Cerebellar cortex (tissue), 1 donor: ENCODE measurements at regions not wholly inside any gene's neighbourhood (a gene's known extent, or its start where the extent isn't known, plus 50 kb on each side); places are given as distances from the start of the nearest gene placed in this dataset.
"Not testable (repeated sequence)": the region's sequence is repeated elsewhere in the genome, so short reads cannot be mapped to it uniquely, and the experiment has no call there.

Experiments
- DNase-seq: peaks from one replicate; pipeline ENCODE4 v3.0.0-alpha.2; 2015; ENCODE audit warnings: low spot score

DNA sequence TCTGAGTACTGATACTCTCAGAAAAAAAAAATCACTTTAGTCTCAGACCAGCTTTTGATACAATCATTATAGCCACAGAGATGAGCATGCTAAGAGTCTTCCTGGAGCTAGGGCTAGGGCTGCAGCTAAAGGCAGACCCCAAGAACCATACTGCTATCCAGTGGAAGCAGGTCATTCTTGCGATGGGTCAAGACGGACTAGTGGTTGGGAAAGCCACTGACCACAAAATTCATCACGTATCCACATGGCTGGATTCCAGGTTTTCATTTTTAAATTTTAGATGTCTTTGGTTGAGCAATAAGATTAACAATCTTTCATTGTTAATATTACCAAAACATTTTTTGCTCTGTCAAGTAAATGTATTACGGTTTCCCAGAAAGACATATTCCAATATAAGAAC lies 598.1 kb downstream of the DNAH5 start:
- DNase-seq, result no peak

DNA sequence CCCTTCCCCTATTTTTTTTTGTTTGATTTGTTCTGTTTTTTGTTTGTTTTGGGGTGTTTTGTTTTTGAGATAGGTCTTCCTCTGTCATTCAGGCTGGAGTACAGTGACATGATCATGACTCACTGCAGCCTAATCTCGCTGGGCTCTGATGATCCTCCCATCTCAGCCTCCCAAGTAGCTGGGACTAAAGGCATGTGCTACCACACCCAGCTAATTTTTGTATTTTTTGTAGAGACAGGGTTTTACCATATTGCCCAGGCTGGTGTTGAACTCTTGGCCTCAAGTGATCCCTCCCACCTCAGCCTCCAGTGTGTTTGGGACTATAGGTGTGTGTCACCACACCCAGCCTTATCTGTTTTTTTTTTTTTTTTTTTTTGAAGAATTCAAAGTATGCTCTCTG lies 605.4 kb downstream of the DNAH5 start:
- DNase-seq, result no peak

DNA sequence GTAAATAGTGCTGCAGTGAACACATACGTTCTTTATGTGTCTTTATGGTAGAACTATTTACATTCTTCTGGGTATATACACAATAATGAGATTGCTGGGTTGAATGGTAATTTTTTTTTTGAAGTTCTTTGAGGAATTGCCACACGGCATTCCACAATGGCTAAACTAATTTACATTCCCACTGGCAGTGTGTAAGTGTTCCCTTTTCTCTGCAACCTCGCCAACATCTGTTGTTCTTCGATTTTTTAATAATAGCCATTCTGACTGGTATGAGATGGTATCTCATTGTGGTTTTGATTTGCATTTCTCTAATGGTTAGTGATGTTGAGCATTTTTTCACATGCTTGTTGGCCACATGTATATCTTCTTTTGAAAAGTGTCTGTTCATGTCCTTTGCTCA lies 609.5 kb downstream of the DNAH5 start:
- not testable (repeated sequence) for DNase-seq

DNA sequence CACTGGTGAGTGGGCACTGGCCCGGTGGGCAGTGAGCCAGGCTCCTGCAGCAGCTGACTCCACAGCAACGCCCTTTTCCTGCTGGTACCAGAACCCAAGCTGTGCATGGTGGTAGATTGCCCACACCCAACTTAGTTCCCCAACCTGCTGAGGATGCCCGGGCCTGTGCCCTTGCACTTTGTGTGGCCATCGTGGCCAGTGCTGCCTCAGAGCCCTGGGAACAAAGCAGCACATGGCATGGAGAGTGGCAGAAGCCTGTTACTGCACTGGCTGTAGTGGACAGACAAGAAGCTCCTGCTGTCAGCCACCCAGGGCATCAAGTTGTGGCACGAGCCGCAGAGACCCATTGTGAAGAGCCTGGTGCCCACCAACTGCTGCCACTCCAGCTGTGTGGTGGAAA lies 612.9 kb downstream of the DNAH5 start:
- DNase-seq, result no peak

DNA sequence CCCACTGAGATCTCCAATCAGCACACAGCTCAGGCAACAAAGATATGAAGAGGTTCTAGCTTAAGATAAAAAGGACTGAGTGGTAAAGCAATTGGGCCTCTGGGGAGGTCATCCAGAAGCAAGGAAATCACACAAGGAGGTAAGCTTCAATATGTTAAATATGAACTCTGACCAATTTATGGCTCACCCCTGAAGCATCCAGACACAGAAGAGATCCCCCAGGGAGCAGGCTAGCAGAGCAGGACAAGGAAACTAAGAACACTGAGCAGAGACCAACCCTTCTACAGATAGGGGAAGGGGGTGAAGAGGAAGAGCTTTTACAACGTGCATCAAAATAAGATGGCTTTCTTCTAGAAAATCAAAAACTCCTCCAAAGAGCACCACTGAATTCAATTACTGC lies 616.2 kb downstream of the DNAH5 start:
- DNase-seq, result no peak

DNA sequence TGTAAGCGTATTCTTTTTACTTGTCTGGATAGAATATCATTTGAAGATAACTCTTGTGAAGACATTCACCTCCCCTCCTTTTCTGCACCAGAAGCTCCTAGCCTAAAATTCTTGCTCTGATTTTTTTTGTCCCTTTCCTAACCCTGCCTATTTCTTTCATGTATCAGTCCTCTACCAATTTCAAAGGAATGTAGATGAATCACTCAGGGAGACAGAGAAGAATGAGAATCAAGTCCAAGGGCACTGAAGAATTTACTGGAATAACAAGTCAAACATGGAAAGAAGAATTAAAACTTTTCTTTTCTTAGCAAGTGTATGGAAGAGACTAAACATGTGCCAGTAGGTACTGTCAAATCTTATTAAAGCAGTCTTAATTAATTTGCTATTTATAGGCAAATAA lies 618.7 kb downstream of the DNAH5 start:
- no peak for DNase-seq

DNA sequence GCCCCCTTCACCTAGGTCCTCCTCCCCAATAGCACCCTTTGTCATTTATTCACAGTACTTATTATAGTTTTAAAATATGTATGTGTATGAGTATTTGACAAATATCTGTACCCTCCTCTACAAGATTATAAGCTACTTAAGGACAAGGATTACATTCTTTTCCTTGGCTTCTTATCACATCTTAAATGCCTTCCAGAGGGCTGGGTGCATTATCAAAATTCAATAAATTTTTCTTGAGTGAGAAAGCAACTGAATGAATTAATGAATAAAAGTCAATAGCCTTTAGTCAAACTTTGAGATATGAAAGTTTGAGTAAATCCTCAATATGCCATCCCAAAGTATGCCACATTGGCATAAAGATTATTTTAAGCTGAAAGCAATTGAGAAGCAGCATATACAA lies 621.7 kb downstream of the DNAH5 start:
- no peak for DNase-seq

DNA sequence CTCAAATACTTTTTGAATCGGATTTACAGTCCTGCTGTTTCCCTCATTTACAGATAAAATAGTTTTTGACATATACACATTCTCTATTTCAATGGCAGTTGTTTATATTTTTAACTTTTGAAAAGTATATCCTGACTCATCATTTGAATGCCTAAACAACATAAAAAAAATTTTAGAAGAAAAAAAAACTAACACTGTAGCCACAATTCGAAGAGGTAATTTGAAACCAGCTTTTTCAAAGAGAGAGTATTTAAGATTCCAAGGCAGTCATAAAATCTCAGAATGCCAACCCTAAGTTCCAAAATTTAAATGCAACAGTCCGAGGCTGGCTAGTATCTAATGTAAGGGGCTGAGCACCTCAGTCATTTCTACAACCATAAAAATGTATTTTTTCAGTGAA lies 626.8 kb downstream of the DNAH5 start:
- no peak for DNase-seq

DNA sequence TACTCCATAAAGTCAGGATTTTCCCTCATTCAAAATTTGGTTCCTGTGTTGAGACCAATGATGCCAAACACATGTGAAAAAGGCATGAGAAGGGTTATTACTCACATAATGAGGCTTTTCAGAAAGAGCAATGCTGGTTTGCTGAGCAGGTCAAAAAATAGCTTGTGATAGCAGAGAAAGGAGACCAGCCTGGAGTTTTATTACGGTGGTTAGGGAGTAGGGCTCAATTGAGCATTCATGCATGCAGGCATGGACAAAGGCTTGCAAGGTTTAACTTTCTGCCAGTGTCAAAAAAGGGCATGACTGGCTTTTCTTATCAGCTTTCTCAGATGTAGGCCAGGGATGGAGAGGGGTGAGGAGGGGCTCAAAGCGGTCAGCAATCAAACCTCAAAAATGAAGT lies 628.3 kb downstream of the DNAH5 start:
- no peak for DNase-seq

DNA sequence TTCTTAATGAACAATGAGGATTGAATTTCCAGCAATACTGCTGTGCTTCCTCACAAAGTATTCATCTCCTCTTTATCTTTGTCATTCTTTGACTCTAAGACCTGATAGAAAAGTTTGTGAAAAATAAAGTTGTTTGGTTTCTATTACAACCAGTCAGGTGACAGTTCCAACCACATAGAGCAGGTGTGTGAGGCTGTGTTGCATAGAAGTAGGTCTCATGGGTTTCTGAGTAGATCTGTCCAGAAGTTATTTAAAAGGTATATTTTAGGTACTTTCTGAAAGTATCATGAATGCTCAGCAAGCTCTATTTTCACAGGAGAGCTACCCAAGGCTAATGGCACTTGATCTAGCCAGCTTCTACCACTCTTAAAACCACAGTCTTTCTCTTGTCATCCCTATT lies 637.0 kb downstream of the DNAH5 start:
- DNase-seq, result no peak

DNA sequence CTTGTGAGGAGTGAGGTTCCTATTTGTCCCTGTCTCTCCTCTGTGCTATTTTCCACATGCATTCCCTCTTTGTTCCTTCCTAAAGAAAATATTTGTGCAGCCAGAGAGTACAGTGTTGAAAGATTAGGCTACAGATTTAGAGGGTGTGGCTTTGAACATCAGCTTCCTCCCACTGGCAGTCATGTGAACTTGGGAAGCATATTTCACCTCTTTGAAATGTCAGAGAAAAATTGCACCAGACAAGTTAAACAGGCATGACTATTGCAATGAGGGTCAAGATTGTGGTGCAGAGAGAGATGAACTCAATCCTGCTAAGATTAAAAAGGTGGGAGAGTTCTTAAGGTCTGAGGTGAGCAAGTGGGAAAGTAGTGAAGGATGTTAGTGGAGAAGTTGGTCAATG lies 641.0 kb downstream of the DNAH5 start:
- DNase-seq, result no peak

DNA sequence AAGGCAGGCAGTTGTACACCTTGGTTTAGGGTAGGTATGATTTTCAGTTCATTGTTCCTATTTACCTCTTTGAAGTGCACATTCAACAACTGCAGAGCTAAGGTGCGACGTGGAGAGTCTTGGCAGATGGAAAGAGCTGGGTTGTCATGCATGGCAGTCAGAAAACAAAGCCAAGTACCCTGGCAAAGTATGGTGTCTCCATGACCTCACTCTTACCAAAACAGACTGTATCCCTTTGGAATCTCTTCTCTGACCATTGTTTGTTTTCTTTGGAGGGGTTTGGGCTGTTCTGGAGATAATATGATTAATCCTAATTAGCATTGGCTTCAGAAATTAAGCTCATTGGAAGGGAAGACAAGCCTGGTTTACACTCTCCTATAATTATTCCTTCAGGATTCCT lies 665.7 kb downstream of the DNAH5 start:
- no peak for DNase-seq

DNA sequence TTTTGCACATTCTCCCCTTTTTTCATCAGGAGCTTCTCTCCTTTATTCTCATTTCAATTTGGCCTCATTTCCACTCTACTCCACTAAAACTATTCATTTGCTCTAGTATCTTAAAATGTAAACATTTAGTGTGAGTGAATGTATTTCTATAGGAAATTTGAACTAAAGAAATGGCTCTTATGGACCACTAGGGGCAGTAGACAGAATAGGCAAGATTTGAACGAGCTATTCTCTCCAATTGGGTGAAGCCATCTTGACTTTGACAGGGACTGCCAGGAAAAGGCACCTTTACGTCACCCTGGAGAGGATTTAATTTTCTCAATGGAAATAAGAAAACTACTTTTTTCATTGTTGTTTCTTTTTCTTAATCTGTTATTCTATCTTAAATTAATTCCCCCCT lies 666.3 kb downstream of the DNAH5 start:
- no peak for DNase-seq

DNA sequence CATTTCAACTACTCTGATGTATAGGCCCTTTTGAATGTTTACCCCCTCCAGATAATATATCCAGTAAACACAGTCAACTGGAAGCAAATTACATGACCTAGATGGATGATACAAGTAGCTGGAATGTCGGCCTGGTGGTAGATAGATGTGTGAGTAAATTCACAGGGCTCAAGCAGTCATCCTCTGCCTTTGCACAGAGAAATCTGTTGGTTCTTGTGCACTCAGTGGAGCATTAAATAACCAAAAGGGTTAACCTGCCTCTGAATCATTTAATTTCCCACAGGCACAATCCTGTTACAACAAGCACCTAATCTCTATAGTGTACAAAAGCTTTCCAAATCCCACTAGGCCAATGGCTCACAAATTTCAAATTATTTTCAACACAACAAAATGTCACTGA lies 668.3 kb downstream of the DNAH5 start:
- no peak for DNase-seq

DNA sequence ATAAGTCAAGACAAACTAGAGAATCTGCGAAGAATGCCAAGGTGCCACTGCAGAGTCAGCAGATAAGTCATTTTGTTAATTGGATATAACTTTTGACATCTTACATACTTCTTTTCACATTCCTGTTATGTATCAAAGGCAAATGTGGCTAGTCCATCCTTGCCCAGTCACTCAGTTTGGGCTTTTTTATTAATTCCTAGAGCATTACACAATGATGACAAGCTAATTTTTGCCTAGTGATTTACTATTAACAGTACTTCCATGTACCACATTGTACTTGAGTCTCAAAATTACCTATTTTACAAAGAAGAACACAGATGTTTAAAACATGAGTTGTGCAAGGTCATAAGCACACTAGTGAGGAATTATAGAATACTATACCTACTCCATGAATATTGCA lies 680.8 kb downstream of the DNAH5 start:
- DNase-seq, result no peak

DNA sequence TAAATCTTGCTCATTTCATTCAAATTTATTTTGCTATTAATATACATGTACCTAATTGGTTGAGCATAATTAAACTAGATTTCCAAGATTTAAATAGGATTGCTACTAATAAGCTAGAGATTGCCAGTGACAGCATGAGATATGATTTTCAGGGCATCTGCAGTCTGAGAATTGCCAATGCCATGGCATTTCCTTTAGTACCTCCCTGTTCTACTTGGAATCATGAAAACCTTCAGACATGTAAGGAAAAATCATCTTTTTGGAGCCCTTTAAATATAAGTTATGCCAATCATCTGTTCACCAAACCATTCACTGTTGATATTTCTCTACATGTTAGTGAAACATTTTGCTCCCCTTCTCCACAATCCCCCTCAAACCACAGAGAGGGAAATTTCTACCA lies 691.4 kb downstream of the DNAH5 start:
- no peak for DNase-seq

DNA sequence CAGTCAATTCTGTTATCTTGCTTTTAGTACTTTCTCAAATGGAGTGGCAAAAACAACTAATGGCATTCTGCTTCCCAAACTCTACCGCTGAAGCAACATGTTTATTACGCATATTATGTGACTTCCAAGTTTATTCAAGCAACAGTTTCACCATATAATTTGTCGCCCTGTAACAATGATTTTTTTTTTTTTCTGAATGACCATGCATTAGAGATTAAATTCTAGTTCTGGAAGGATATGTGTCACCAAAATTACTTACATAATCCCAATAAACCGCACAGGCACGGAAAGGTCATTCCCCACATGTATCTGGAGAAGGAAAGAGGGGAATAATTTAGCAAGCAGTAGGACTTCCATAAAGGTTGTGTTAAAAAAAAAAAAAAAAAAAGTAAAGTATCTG lies 691.8 kb downstream of the DNAH5 start:
- DNase-seq, result no peak

DNA sequence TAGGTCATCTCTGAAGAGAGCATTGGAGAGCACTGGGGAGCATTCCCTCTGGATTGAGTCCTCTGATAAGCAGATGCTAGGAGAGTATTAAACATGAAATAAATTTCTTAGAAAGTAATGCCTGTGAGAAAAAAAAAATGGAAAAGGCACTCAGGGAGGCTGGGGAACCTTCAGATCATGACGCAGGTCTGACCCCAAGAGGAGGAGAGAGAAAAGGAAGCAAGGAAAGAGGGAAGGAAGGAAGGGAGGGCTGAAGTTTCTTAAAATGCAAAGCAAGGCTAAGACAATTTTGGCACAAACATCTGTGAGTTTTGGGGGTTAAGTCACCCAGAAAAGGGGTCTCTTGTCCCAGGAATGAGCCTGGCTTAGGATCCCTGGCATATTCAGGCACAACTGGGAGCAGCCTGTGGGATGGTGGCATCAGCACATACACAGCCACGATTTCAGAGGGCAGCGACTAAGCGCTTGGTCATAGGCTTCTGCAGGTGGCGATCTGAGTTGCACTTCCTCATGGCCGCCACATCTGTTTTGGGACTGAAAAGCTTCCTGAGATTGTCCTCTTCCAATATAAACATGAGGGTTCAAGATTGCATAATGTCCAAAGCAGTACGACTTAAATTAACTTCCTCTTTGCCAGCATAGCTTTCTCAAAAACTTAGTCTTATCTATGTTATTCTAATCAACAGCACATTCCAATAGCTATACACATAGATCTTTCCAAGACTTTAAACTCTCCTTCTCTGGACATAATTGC lies 692.7 kb downstream of the DNAH5 start:
- DNase-seq, result no peak

DNA sequence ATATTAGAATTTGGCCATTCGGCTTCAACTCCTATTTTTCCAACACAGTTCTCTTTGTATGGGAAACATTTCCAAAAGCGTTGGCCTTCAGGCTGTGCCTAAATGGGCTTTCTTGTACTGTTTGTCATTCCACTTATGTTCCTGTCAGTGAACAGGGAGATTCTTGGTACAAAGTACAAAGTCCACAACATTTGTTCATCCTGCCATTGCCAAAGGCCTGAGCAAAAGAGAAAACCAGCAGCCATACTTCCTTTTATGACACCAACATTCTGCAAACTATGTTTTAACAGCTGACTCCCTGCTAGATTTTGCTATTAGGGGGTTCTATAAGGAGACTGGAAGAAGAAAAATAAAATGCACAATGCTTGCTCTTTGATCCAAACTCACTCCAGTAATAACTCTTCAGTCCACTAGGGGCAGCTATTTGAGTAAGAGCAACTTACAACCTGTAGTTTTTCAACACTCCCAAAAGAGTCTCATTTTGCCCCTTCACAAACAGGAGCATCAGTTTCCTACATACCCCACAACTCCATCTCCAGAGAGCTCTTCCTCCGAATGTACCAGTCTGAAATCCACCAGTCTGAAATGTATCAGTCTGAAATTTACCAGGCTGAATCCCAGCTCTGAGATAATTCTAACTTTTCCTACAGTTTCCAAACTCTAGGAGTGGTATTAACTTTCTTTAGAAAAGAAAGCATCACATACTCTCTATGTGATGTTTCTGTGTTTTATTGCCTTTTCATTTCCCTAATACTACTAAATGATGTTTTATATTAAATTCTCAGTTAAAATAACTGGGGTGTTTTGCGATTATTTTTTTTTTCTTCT lies 693.8 kb downstream of the DNAH5 start:
- DNase-seq, result no peak

DNA sequence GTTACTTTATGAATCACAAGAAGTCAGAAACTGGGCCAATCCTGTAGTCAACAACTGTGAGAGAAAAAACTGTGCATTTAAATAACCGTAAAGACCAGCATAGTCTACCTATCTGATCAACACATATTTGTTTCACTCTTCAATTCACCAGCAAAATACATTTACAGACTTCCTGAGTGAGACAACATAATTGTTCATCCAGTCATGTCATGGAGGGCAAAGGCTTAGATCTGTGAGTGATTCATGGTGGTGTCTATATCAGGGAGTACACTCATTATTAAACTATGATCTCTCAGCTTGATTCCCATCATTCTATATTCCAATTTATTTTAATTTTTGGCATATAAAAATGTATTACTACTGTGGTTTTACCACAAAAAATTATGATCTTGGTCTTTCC lies 694.6 kb downstream of the DNAH5 start:
- no peak for DNase-seq

DNA sequence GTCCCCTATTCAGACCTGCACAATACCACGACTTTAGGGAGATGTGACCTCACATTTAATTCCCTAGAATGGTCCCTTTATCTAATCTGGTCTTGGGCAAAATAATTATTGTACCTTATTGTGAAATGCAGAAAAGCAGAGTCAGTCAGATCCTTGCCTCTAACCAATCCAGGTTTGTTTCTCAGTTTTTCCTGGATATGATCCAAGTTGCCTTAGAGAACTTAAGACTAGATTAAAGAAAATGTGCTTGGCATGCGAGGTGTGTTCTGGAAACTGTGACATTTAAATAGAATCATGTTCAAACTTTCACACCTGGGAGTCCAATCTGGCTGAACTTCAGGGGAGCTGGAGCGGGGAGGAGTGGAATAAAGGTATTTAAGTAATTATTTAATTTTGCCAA lies 696.2 kb downstream of the DNAH5 start:
- no peak for DNase-seq

DNA sequence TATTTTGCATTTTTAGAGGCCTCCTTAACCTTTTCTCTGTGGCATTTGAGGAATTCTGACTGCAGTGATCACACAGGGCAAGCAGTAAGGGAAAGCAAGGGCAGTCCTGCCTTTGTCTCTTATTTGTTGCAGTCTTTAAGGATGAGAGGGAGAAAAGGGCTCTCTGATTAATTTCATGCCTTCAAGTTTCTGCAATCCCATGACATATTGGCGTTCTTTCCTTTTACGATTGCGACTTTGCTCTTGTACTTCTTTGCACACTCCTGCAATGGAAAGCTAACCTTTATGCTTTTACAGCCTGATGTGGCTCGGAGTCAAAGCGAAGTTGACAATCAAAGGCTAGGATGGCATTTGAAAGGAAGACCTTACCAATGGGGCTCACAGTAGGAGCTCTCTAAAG lies 698.4 kb downstream of the DNAH5 start:
- DNase-seq, result no peak

DNA sequence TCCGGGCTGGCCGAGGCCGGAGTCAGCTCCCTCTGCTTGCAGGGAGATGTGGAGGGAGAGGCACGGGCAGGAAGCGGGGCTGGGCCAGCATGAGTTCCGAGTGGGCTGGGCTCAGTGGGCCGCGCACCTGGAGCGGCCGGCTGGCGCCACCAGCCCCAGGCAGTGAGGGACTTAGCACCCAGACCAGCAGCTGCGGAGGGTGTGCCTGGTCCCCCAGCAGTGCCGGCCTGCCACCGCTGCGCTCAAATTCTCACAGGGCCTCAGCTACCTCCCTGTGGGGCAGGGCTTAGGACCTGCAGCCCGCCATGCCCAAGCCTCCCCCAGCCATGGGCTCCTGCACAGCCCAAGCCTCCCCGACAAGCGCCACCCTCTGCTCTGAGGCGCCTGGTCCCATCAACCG lies 700.3 kb downstream of the DNAH5 start:
- no peak for DNase-seq

DNA sequence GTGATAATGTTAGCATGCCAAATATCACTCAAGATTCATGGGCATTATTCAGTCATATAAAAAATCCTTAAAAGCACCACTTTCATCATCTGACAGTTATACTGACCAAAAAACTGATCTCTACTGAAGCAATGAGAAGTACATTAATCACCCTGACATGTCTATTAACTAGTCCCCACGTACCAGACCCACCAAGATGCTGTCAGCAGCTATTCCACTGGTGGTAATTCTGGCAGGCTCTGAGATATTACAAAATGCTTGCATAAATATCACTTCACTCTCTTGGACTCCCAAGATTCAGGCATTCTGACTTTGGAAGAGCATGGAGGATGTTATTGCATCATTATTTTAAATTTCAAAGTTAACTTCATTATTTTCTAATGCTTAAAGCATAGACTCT lies 717.0 kb downstream of the DNAH5 start:
- no peak for DNase-seq
